Motor neuron (in vitro differentiated cells): ENCODE measurements at regions not wholly inside any gene's neighbourhood (a gene's known extent, or its start where the extent isn't known, plus 50 kb on each side); places are given as distances from the start of the nearest gene placed in this dataset.

Experiments
- ATAC-seq, 8 experiments: fragments of 200-7000 bp; cut with Tn5 transposase; replicated peaks in 6 of 8; 2 replicates each; pipeline ENCODE4 v1.8.0; 2021; ENCODE audit warnings: mild to moderate bottlenecking in 8 of 8, moderate library complexity in 8 of 8
- H3K27ac ChIP-seq, 2 donors: fragments of 250-450 bp; sonication (Bioruptor Pico); 2 replicates each; pipeline ENCODE4 v1.9.0; 2021; ENCODE audit warnings: antibody characterized with exemption in 2 of 2, mild to moderate bottlenecking in 2 of 2, moderate library complexity in 1 of 2
- H3K4me1 ChIP-seq, 2 donors: fragments of 250-450 bp; sonication (Bioruptor Pico); replicated peaks in 1 of 2; 2 replicates each; pipeline ENCODE4 v1.6.1; 2021; ENCODE audit warnings: antibody characterized with exemption in 2 of 2, mild to moderate bottlenecking in 2 of 2, moderate library complexity in 1 of 2
- H3K4me3 ChIP-seq, 5 donors: fragments of 250-450 bp; sonication (Bioruptor Pico); 2 replicates each; pipeline ENCODE4 v1.9.0; 2021; ENCODE audit warnings: antibody characterized with exemption in 5 of 5, mild to moderate bottlenecking in 5 of 5, moderate library complexity in 4 of 5
- WGBS, 10 experiments: fragments of 450-650 bp; shearing (Covaris generic); methylation state at CpG; one replicate each; pipeline ENCODE4 v1.0.0; 2022; 5-methylcytosine and 5-hydroxymethylcytosine counted together
- in situ Hi-C, 9 experiments: fragments of 400-800 bp; cut with MboI; loops; one replicate each; pipeline ENCODE4 v1.15.0; 2021; ENCODE audit warnings: low sequenced_read_pairs in 9 of 9, low pct_unique_long_range_greater_than_20kb in 2 of 9; ENCODE audit not compliant: unreplicated experiment in 9 of 9

GRCh38 chr18:59954755-59955156 is 55.0 kb downstream of the PMAIP1 start:
- ATAC-seq = no peak

GRCh38 chr18:59954241-59954640 is 54.4 kb downstream of the PMAIP1 start:
- Histone ChIP-seq H3K4me1 (peaks cover 3 to 9% of the 10 kb centered on the region in 2 donors), H3K27ac (no peak overlapping the region), H3K4me3 (no peak overlapping the region)
- no peak for ATAC-seq
- WGBS, 10 experiments = 83 to 100% (median 100%) methylated on average over 1 of the region's 1 CpG; no CpG with 5 or more reads in 2 of the 10 experiments
- in situ Hi-C loops = loop anchor here in 1 of 9 experiments (25.0 kb wide), 1 partner anchor 117 kb away; no protein-coding TSS in a partner anchor

More at GRCh38 chr18:59954755-59955156, 55.0 kb downstream of the PMAIP1 start:
- in situ Hi-C loops = loop anchor here in 1 of 9 experiments (25.0 kb wide), 1 partner anchor 117 kb away; no protein-coding TSS in a partner anchor
- peaks cover 3 to 9% of the 10 kb centered on the region in 2 donors for H3K4me1 ChIP-seq
- WGBS, 10 experiments = 0 to 100% (median 63%) methylated on average over 1 to 2 of the region's 2 CpGs; no CpG with 5 or more reads in 1 of the 10 experiments
- no peak overlapping the region for H3K4me3 ChIP-seq
- no peak overlapping the region for H3K27ac ChIP-seq
